Spleen (tissue), 11 donors: ENCODE measurements at regions not wholly inside any gene's neighbourhood (a gene's known extent, or its start where the extent isn't known, plus 50 kb on each side); places are given as distances from the start of the nearest gene placed in this dataset.

ENCODE experiments used
- DNase-seq: peaks from one replicate; pipeline ENCODE4 v3.0.0-alpha.2; 2020
- H3K27ac ChIP-seq, 8 donors: fragments of 200-600 bp; sonication (generic) in 7 of 8; 1 replicate in 4 of 8; 2 replicates in 4 of 8; pipeline versions ENCODE4 v1.5.0 to v1.8.0; 2016 to 2021; ENCODE audit warnings: inconsistent platforms in 4 of 8, mild to moderate bottlenecking in 4 of 8, moderate library complexity in 1 of 8
- H3K27me3 ChIP-seq, 7 donors: fragments of 200-600 bp; sonication (generic) in 6 of 7; replicated peaks in 1 of 7; 1 replicate in 4 of 7; 2 replicates in 3 of 7; pipeline versions ENCODE4 v1.5.0 to v1.8.0; 2016 to 2021; ENCODE audit warnings: inconsistent platforms in 3 of 7, mild to moderate bottlenecking in 1 of 7
- H3K36me3 ChIP-seq, 6 donors: fragments of 200-600 bp; sonication (generic) in 5 of 6; 1 replicate in 4 of 6; 2 replicates in 2 of 6; pipeline versions ENCODE4 v1.5.0 to v1.8.0; 2016 to 2021; ENCODE audit warnings: inconsistent platforms in 2 of 6
- H3K4me1 ChIP-seq, 6 donors: fragments of 200-600 bp; sonication (generic) in 5 of 6; 1 replicate in 3 of 6; 2 replicates in 3 of 6; pipeline versions ENCODE4 v1.5.0 to v1.8.0; 2016 to 2021; ENCODE audit warnings: inconsistent platforms in 3 of 6
- H3K4me3 ChIP-seq, 8 donors: fragments of 200-600 bp; sonication (generic) in 7 of 8; 1 replicate in 4 of 8; 2 replicates in 4 of 8; pipeline versions ENCODE4 v1.5.0 to v1.8.0; 2016 to 2021; ENCODE audit warnings: inconsistent platforms in 4 of 8, mild to moderate bottlenecking in 4 of 8, moderate library complexity in 2 of 8
- H3K9me3 ChIP-seq, 8 donors: fragments of 200-600 bp; sonication (generic) in 7 of 8; 1 replicate in 4 of 8; 2 replicates in 4 of 8; pipeline versions ENCODE4 v1.5.0 to v1.8.0; 2016 to 2021; ENCODE audit warnings: inconsistent platforms in 4 of 8
- CTCF ChIP-seq, 11 experiments: fragments of 200-600 bp in 7 of 11; fragments of 450-650 bp in 4 of 11; sonication (generic) in 4 of 11; IDR thresholded peaks in 8 of 11; conservative IDR thresholded peaks in 3 of 11; 1 replicate in 7 of 11; 2 replicates in 4 of 11; pipeline versions ENCODE4 v1.4.0 to v1.8.0; 2016 to 2021; ENCODE audit warnings: antibody characterized with exemption in 11 of 11, inconsistent platforms in 4 of 11, mild to moderate bottlenecking in 1 of 11
- POLR2A ChIP-seq, 3 donors: fragments of 450-650 bp; IDR thresholded peaks; one replicate each; pipeline ENCODE4 v1.5.1; 2017; ENCODE audit warnings: antibody characterized with exemption in 3 of 3, mild to moderate bottlenecking in 1 of 3
- POLR2AphosphoS5 ChIP-seq, 3 donors: sonication (generic); formaldehyde crosslinking; IDR thresholded peaks; one replicate each; pipeline ENCODE4 v1.5.1; 2017; ENCODE audit warnings: antibody characterized with exemption in 3 of 3
- WGBS, 5 donors: extraction: QIAGEN DNeasy Blood & Tissue Kit in 3 of 5; methylation state at CpG; one replicate each; pipeline versions ENCODE4 v1.1.5 to v1.1.7; 2013 to 2018; 5-methylcytosine and 5-hydroxymethylcytosine counted together
- intact Hi-C: fragments of 100-400 bp; cut with DNase I; formaldehyde crosslinking; loops from one replicate; pipeline ENCODE4 v1.15.0; 2023; ENCODE audit warnings: low total_unique reads
- donor health status: healthy with polysubstance abuse.
- donor health status: DM: no; HTN: no; CAD: no; lungs with moderate emphysema.
- donor health status: DM: no; HTN: no; CAD: no.
- donor health status: Bipolar disorder and iron deficiency.
- donor health status: healthy.
- donor health status: DM: no; HTN: no; CAD: no.
- donor health status: DM: yes; HTN: yes; CAD: no.

- TF ChIP-seq CTCF (IDR thresholded peaks at IDR 0.05 in 8 of 11, conservative IDR thresholded peaks at IDR 0.05 in 3 of 11) (no peak), POLR2A (IDR thresholded peaks at IDR 0.05) (no peak), POLR2AphosphoS5 (IDR thresholded peaks at IDR 0.05) (no peak)
- DNase-seq = no peak
- Histone ChIP-seq H3K4me3 (no peak overlapping the region), H3K27me3 (no peaks in the 10 kb centered on the region), H3K27ac (no peak overlapping the region), H3K9me3 (peaks cover 0 to 4% (median 0%) of the 10 kb centered on the region in 8 donors), H3K4me1 (peaks cover 0 to 3% (median 0%) of the 10 kb centered on the region in 6 donors), H3K36me3 (no peaks in the 10 kb centered on the region)
- 63 to 74% (median 65%) methylated on average over 7 of the region's 7 CpGs for WGBS, 5 donors
- intact Hi-C loops = no loop called here
Measured at GRCh38 chr9:88237479-88237961, 99.2 kb upstream of the SPATA31C2 start.

GRCh38 chr9:88236511-88237478, 98.5 kb upstream of the SPATA31C2 start:
- TF ChIP-seq POLR2AphosphoS5 (IDR thresholded peaks at IDR 0.05) (no peak), CTCF (IDR thresholded peaks at IDR 0.05 in 8 of 11, conservative IDR thresholded peaks at IDR 0.05 in 3 of 11) (no peak)
- H3K27me3 ChIP-seq = no peaks in the 10 kb centered on the region
- no peak for DNase-seq
- H3K9me3 ChIP-seq = peaks cover 0 to 8% (median 2%) of the 10 kb centered on the region in 8 donors
- no peak overlapping the region for H3K27ac ChIP-seq
- no peaks in the 10 kb centered on the region for H3K36me3 ChIP-seq
- WGBS, 5 donors = 68 to 81% (median 77%) methylated on average over 14 to 18 of the region's 18 CpGs
- peaks cover 0 to 3% (median 0%) of the 10 kb centered on the region in 6 donors for H3K4me1 ChIP-seq
- no peak overlapping the region for H3K4me3 ChIP-seq
- intact Hi-C loops = no loop called here

- Histone ChIP-seq H3K9me3 (peaks cover 0 to 11% (median 2%) of the 10 kb centered on the region in 8 donors), H3K27ac (no peak overlapping the region), H3K27me3 (no peaks in the 10 kb centered on the region), H3K4me1 (peaks cover 0 to 3% (median 0%) of the 10 kb centered on the region in 6 donors), H3K36me3 (no peaks in the 10 kb centered on the region), H3K4me3 (no peak overlapping the region)
- 71 to 84% (median 77%) methylated on average over 2 of the region's 2 CpGs for WGBS, 5 donors
- DNase-seq = no peak
- TF ChIP-seq CTCF (IDR thresholded peaks at IDR 0.05 in 8 of 11, conservative IDR thresholded peaks at IDR 0.05 in 3 of 11) = no peak
- no peak for TF ChIP-seq POLR2AphosphoS5 (IDR thresholded peaks at IDR 0.05)
- no peak for TF ChIP-seq POLR2A (IDR thresholded peaks at IDR 0.05)
- intact Hi-C loops = no loop called here
Measured at GRCh38 chr9:88235615-88236014, 97.3 kb upstream of the SPATA31C2 start.

GRCh38 chr9:88234114-88234513, 95.8 kb upstream of the SPATA31C2 start:
- Histone ChIP-seq H3K4me3 (no peak overlapping the region), H3K4me1 (peaks cover 0 to 3% (median 0%) of the 10 kb centered on the region in 6 donors), H3K36me3 (no peaks in the 10 kb centered on the region), H3K27me3 (no peaks in the 10 kb centered on the region), H3K9me3 (peaks cover 0 to 14% (median 2%) of the 10 kb centered on the region in 8 donors), H3K27ac (no peak overlapping the region)
- WGBS, 5 donors = 60 to 84% (median 79%) methylated on average over 8 of the region's 8 CpGs
- no peak for DNase-seq
- no peak for TF ChIP-seq CTCF (IDR thresholded peaks at IDR 0.05 in 8 of 11, conservative IDR thresholded peaks at IDR 0.05 in 3 of 11)
- TF ChIP-seq POLR2A (IDR thresholded peaks at IDR 0.05) = no peak
- TF ChIP-seq POLR2AphosphoS5 (IDR thresholded peaks at IDR 0.05) = no peak
- intact Hi-C loops = no loop called here
